GM20431 (cell line): ENCODE measurements at regions not wholly inside any gene's neighbourhood (a gene's known extent, or its start where the extent isn't known, plus 50 kb on each side); places are given as distances from the start of the nearest gene placed in this dataset.
"Not testable (repeated sequence)": the region's sequence is repeated elsewhere in the genome, so short reads cannot be mapped to it uniquely, and the experiment has no call there.

Experiments used
- in situ Hi-C: fragments of 300-500 bp; cut with MseI, MboI; formaldehyde crosslinking; loops from one replicate; pipeline ENCODE4 v1.15.0; 2020; ENCODE audit warnings: low sequenced_read_pairs; ENCODE audit not compliant: unreplicated experiment

DNA sequence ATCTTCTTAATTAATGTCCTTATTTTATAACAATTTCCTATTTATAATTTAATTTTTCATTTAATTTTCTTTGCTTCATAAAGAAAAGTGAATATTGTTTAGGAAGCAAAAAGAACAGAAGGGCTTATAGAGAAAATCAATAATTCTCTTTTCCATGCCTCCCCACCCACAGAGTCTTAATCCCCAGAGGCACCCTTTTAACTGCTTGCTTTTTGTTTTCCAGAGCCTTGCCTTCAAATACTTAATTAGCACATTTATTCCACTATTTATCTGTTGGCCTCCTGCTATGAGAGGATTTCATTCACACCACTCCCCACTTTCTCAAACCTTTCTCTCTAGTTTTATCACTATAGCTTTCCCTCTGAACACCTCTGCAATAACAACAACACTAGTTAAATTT lies 373.6 kb downstream of the MBD2 start:
- in situ Hi-C loops: no loop called here

DNA sequence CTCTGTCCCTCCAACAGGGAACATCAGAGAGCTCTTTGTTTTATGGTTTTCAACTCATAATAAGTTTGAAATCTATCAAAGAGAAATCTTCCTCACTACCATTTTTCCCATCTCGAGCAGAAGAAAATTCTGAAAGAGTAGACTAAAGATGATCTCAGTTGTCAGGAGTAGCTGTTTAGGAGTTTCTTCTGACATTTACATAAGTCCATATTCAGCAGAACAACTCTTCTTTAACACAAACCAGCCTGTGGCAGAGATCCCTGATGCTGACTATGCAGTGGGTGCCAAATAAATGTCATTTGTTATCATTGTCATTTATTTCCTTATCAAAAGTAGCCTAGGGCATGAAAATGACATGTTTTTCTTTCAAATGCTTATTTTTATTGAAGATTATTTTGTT lies 380.7 kb downstream of the MBD2 start:
- in situ Hi-C loops: no loop called here

DNA sequence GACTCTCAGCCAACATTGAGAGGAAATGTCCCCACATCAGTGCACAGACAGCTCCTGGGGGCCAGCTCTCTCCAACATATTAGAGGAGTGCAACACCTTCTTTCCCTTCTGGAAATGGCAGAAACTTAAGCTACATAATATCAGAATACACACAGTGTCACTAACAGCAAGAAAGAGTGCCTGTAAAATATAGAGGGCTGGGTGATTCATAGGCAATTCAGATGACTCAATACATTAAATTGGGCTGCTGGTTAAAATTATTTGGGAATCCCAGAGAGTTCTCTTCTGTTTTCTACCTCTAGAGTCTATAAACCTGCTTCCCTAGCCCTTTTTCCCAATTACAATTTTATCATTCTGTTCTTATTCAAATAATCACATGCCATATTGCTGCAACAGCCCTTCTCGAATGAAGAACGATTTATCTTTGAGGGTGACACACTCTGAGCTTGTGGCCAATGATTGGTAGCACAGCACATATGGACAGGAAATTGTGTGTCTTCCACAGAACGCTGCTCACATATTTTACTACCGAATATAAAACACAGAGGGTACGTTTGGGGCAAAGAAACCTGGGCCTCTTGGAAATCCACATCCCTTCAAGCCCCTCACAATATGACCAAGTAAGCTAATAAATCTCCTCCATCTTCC lies 381.2 kb downstream of the MBD2 start:
- in situ Hi-C loops: no loop called here

DNA sequence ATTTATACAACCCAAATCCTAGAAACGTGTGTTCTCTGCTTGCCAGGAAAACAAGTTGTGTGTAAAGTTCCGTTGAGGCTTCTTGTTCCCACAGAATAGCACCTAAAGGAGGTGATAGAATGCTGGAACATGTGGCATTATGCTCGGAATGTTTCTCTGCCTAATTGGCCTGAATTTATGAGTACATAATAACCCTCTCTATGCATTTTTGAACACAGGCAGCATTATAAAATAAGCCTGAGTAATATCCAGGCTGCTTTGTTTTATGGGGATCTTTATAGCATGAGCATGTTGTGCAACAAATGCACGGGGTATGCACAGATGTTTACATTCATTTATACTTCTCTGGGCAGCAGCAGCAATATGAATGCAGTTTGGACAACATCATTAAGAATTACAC lies 385.7 kb downstream of the MBD2 start:
- in situ Hi-C loops: no loop called here

DNA sequence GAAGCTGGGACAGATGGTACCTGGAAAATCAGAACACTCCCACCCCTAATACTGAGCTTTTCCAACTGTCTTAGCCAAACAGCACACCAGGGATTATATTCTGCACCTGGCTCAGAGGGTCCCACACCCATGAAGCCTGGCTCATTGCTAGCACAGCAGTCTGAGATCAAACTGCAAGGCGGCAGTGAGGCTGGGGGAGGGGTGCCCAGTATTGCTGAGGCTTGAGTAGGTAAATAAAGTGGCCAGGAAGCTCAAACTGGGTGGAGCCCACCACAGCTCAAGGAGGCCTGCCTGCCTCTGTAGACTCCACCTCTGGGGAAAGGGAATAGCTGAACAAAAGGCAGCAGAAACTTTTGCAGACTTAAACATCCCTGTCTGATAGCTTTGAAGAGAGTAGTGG lies 403.3 kb downstream of the MBD2 start:
- in situ Hi-C loops: not testable (repeated sequence)

DNA sequence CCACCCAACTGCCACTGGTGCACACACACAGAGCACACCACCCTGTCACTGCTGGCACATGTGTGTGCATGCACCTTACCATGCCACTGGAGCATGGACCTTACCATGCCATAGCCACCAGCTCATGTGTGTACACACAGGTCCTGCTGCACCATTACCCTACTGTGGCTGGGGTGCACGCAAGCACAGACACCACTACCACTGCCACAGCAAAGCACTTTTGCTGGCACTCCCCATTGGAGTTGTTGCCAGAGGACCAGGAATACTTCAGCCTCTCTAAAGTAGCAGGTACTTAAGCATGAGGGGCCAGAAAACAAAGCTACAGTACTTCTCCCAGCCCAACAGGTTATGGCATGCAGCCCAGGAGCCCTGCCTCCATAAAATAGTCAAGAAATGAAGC lies 404.8 kb downstream of the MBD2 start:
- in situ Hi-C loops: no loop called here

DNA sequence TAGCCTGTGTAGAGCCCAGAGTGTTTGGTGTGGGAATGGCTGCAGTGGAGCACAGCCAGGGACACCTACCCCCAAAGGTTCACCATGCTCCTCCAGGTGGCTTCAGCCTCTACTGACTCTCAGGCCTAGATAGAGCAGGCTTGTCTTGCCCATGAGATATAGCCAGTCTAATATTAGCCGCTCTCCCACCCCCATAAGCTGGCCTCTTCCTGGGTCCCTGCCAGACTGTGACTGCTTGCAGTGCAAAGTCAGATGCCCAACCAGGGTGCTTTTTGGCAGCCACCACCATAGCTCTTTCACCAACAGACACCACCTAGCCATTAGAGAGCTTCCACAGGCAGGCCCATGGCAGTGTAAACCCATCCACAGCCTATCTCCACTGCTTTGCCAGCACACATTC lies 405.3 kb downstream of the MBD2 start:
- in situ Hi-C loops: no loop called here

DNA sequence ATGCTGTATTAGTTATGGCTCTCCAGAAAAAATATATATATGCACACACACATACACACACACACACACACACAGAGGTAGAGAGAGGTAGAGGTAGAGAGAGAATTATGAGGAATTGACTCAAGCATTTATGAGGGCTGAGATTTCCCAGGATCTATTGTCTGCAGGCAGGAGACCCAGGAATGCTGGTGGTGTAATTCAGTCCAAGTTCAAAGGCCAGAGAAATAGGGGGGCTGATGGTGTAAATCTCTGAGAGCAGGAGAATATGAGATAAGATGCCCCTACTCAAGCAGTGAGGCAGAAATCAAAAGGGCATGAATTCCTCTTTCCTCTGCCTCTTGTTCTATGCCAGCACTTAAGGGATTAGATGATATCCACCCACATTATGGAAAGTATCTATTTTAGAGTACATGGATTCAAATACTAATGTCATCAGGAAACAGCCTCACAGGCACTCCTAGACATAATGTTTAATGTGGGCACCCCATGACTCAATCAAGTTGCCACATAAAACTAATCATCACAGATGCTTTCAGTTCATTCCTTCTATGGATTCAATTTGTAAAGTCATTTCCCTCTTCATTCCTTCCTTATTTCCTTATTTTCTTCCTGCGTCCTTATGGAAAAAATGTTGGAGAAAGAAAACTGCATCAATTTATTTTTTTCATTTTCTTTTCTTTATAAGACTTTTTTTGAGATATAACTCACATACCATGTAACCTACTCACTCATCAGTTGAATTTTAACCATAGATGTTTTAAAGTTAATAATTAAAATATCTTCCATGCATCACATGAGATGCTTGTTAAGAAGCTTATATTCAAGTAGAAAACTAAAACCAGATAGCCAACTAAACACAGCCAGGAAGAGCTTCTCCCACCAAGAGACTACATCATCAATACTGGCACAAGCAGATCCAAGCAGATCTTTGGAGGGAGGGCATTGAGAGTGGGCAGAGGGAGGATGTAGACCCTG lies 406.2 kb downstream of the MBD2 start:
- in situ Hi-C loops: no loop called here

DNA sequence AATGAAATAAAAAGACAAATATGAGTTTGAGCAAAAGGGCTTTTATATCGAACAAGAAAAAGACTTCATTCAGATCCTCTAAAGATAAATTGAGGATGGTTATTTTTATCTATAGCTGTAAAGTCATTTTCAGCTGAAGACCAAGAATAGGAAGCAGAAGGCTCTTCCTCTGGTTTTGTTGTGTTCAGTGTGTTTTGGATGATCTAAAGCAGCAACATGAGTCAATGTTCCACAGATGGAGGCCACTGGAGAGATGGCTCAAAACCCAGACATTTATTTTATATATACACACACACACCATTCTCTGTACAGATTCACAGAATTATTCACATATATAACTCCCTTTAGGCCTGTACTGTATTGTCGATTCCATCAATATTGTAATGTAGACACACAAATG lies 424.3 kb downstream of the MBD2 start:
- in situ Hi-C loops: no loop called here

DNA sequence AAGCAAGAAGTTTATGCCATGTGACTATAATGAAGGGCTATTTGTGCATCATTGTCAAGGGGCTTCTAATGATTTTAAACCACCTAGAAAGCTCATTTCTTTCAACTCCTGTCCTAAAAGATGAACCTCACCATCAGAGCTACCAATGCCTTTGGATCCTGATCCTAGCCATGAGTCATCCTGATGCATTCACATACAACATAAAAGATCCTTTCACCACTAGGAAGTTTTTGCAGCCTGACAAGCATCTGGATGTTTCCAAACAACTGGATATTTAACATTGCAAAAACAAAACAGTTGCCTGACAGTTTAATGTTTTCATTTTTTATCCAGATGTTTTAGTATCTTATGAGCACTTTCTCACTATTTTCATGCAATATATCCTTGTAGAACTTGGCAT lies 425.3 kb downstream of the MBD2 start:
- in situ Hi-C loops: no loop called here

DNA sequence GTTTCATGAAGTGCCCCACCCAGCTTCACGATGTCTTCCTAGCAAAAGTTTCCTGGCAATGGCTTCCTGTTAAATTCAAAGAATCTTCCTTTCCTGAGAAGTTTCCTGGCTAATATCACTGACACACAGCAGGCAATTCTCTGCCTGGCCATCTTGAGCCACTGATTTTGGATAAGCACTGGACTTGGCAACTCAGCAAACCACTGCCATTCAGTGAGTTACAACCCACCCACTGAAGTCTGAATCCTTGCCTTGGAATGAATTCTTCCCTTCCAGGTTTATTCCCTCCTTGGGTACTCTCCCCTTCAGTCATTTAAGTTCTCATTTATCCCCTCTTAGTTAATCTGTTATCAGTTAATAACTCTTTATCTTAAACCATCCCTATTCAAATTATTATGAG lies 426.0 kb downstream of the MBD2 start:
- in situ Hi-C loops: no loop called here

DNA sequence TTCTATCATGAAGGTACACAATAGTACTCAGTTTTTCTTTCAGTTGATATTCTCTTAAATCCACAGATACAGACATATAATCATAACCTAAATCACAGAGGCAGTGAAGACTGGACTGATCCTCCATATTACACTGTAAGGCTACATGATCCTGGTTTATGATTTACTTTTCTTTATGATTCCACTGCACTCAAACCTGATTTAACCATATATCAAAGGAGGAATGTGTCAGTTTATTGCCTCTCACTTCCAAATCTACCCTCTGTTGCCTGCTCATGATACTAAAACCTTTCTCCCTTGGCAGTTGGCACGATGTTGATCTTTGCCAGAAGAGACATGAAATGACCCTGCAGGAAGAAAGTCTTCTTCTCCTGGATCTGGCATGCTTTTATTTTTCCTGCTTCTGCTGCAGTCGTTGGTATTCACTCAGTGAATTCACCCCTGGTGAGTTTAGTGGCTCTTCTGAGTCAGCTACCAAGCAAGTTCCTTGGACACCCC lies 426.4 kb downstream of the MBD2 start:
- in situ Hi-C loops: no loop called here

DNA sequence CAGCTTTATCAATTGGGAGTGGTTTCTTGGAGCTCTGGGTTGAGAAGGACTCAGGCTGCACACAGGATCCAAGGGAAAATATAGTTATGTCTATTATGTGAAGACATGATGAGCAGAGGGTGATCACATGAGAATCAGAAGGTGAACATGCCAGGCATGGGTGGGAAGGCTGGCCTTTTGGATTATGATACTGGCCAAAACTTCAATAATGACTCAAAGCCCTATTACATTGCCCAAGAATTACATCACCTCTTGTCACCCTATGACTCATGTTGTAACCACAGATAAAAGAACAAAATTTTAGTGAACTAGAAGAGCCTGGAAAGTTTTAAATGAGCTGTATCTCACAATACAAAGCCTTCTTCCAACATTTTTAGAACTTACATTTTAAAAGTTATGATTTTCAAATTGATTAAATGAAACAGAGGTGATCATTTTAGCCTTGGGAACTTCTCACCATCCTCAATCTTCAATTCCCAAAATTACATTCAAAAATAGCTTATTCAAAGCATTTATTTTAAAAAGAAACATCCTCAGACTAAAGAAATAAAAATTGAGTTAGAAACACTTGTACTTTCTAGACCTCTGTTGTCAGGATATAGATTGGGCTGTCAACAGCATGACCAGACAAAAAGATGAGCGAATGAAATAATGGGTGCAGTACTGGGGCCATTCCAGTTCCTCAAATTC lies 428.3 kb downstream of the MBD2 start:
- in situ Hi-C loops: no loop called here

DNA sequence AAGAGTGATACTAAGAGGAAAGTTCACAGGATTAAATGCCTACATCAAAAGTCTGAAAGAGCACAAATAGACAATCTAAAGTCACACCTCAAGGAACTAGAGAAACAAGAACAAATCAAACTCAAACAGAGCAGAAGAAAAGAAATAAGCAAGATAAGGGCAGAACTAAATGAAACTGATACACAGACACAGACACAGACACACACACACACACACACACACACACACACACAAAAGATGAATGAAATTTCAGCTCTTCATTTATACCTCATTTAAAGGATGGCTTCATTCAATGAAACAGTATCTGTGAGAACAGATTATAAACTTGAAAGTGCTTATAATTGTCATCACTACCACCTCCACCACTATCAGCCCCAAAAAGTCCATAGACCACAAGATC lies 428.9 kb downstream of the MBD2 start:
- in situ Hi-C loops: no loop called here

DNA sequence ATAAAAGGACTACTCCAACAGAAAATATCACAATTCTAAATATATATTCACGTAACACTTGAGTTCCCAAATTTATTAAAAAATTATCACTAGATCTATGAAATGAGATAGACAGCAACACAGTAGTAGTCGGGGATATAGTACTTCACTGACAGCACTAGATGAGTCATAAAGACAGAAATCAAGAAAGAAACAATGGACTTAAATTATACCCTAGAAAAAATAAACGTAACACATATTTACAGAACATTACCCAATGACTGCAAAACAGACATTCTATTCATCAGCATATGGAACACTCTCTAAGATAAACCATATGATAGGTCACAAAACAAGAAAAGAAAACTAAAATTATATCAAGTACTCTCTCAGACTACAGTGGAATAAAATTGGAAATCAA lies 429.4 kb downstream of the MBD2 start:
- in situ Hi-C loops: no loop called here

DNA sequence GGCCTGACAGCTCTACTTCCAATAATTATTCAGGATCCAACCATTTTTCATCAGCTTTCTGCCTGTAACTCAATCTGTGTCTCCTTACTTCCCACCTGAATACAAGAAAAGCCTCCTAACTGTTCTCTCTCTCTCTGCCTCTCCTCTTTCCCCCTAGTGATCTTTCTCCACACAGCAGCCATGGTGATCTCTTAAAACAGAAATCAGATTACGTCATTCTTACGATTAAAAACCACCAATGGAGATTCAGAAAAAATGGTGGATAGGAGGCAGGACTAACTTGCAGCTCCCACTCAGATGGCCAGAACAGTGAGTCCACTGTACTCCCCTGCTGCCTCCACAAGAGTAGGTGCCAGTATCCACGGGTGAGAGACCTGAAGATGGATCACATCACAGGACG lies 431.7 kb downstream of the MBD2 start:
- in situ Hi-C loops: no loop called here

DNA sequence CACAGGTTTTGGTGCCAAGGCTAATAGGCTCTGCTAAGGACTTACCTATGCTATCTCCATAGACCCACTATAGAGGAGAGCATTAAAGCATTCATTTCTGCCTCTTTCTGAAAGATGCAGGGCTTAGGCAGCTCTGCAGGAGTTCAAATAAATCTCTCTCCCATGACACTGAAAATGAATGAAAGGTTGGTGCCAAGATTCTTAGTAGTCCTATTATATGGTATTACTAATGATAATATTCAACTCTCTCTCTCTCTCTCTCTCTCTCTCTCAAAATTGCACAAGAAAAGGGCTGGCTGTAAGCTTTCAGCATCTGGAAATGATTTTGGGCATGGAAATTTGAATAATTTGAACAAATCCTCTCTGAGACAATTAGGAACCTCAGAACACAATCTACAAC lies 433.7 kb downstream of the MBD2 start:
- in situ Hi-C loops: no loop called here

DNA sequence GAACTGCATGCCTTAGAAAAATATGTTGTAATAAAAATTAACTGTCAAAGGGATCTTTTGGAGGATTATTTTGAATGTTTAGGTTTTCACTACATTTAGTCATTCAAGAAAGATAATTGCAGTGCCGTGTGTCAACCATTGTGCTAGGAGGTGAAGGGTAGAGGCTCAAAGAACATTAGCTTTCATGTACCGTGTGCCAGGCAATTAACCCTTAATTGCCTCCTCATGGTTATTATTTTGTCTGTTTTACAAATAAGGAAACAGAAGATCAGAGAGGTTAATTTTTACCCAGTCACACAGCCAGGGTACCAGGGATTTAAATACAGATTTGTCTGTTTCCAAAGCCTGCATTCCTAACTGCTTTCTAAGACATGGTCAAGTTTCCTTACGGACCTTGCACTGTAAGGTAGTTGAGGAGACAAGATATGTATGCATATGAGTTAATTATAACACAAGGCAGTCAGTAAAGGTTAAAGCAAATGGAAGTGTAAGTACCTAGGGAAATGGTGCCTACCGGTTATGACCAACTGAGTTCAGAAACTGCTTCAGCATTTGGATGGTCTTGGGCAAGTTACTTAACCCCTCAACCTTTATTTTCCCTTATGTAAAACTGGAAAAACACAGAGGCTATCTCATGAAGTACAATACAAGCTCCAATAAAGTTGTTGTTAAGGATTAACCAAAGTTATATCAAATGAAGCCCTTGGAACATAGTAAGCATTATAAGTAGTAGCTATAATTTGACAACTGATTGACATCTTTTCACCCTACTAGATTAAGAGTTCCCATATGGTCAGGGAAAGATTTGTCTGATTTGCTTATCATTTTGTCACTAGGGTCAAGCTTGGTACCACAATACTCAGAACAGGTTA lies 434.9 kb downstream of the MBD2 start:
- in situ Hi-C loops: no loop called here

DNA sequence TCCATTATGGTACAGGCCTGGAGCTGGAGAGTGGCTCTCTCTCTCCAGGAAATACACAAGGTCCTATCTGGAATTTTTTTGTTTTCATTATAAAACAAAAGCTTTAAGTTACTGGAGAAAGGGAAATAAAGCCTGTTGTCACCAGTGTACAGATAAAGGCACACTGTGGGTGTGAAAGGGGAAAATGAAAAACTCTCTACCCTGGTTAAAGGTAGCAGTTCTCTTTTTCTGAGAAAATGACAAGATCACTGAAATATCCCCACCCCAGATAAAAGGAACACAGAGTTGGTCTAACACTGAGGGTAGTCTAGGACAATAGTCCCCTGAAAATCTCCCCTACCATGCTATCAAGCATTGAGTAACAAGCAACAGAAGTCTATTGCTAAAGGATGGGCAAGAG lies 438.7 kb downstream of the MBD2 start:
- in situ Hi-C loops: no loop called here

DNA sequence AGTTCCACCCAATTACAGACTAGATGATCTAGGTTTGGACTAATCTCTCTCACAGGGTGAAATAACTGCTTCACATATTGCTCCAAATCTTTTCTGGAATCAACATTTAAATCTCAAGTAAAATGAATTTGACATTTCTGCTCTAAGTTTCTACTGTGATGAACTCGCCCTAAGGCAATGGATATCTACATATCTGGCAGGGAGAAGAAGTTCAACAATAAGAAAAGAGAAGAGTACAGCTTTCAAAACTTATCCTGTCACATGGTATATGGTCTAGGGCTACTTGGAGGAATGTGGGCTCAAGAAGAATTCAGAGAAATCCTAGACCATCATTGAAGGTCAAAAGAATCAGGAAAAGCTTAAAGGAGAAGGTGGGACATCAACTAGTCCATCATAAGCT lies 440.2 kb downstream of the MBD2 start:
- in situ Hi-C loops: no loop called here
